Superior temporal gyrus (tissue), 1 donor: ENCODE measurements at regions not wholly inside any gene's neighbourhood (a gene's known extent, or its start where the extent isn't known, plus 50 kb on each side); places are given as distances from the start of the nearest gene placed in this dataset.

Experiments used
- DNase-seq: peaks from one replicate; pipeline ENCODE4 v3.0.0-alpha.2; 2016; ENCODE audit errors: extremely low spot score

DNA sequence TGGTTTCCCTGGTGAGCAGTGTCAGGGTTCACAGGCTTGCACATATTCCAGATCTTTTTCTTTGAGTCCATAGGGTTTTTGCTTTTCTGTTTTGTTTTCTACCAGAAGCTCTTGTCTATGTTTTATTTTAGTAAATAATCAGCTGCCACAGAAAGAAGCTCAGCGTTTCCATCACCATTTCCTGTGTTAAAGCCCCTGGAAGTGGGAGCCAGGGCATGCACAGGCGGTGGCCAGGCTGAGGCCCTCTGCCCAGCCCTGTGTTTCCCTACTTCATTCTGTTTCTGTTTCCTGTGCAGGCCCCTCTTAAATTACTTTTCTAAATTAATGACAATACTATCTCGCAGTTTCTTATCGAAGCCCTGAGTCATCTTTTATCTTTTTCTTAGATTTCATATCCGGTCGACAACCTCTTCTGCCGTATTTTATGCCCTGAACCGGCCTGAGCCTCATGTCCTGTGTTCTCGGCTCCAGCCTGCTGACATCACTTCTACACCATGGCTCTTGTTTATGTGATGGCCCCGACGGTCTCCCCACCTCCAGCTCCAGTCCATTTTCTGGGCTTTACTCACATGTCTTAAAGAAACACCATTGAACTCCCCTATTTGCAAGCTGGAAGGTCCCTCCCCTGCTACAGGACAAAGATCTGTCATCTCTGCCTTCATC is 442.2 kb downstream of the TCERG1L start:
- DNase-seq = no peak

DNA sequence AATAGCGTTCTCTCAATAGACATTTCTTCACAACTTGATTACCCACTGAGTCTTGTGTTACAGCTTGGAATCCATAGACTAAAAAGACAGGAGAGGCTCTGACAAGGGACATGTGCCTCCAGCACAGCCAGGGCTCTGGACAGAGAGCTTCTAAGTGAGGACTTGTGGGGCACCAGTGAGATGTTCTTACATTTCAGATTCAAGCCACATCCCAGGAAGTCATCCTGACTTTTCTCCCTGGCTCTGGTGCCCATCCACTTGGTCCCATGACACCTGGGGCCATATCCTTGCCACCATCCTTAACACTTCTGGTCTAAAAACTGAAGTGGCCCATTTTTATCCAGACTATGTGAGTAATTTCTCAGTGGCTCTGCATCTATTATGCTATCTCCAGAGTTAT is 440.1 kb downstream of the TCERG1L start:
- DNase-seq = no peak

DNA sequence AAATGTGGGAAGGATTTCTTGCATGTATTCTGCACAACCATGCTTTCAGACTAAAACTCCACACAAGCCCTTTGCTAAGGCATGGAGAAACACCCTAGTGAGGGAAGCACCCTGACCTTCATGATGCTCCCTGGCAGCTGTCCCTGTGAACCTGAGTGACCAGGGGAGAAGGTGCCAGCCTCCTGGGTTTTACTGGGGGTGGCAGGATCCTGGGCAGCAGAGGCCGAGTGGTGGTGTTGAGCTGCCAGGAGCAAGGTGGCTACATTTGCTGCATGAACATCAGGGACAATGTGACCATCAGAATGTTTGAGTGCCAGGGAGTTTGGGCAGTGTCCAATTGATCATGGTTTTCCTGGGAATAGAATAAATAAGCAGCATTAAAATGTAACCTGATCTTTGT is 437.9 kb downstream of the TCERG1L start:
- no peak for DNase-seq

DNA sequence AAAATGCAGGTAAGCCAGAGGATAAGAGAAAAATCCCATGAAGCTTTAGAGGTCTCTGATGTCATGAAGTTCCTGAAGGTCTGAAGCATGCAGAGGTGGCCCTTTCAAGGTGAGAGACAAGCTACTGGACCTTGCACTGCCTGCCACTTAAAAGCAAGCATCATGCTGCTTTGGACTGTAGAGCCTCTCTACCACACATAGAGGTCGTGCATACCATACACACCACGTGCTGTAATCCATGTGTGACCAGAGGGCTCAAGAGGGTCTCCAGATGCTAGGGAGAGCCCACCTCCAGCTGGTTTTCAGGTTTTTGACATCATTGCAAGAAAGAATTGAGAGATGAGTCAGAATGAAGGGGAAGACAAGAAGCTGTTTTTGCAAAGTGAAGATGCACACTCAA is 436.4 kb downstream of the TCERG1L start:
- no peak for DNase-seq

DNA sequence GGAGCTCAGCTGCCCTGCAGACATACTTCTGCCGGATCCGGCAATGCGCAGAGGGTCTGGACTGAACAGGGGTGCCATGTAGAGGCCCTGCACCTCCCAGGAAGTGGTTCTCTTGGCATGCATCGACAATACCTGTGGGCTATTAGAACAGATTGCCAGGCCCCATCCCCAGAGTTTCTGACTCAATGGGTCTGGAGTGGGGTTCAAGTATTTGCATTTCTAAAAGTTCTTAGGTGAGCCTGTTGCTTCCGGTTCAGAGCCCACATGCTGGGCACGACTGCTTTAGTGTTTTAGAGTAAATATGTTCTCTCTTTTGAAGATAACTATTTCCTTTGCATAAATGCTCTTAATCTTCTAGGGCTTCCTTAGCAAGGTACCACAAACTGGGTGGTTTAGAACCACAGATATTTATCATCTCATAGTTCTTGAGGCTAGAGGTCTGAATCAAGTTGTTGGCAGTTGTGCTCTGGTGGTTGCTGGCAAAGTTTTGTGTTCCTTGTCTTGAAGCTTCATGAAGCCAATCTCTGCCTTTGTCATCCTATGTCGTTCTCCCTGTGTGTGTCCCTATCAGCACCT is 435.5 kb downstream of the TCERG1L start:
- DNase-seq = no peak

DNA sequence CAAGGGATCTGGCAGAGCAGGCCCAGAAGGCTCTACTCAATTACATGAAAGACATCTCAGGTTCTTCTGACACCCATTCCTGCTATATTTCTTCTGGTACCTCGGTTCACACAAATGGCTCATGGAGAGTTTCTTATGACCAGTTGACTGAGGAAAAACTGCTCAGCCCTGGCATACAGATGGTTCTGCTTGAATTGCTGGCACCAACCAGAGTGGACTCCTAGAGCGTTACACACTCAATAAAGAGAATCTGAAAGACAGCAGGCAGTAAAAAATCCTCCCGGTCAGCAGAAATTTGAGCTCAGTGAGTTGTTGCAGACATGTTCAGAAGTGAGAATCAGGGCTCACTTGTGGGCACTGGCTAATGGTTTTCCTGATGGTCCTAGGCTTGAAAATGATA is 434.4 kb downstream of the TCERG1L start:
- DNase-seq = no peak

DNA sequence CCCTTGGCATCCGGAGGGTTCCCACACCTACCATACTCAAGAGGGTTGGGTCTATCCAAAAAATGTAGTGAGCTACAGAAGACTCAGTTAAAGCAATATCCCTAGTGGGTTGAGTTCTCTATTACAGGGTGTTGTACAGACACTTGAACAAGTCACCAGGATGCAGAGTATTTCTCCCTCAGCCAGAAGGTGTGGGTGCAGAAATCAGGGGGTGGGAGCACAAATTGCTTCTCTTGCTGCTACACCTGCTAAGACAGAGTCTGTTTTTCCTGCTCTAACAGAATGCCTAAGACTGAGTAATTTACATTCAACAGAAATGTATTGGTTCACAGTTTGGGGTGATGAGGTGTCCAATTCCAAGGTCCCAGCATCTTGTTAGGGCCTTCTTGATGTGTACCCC is 433.4 kb downstream of the TCERG1L start:
- no peak for DNase-seq

DNA sequence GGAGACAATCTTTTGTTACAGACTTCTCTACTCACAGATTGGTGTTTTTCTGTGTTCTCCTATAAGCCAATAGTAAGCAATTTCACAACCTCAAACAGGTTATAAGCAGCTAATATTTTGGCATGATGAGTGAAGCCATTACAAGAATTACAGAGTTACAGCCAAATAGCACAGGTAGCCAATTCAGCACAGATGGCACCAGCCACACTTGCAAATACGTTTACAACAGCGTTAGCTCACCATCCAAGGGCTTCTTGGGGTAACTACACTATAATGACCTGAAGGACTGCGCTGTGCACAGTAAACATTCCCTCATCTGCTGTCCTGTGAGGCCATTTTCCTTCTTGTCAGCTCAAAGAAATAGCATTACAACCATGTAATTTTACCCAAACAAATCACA is 428.6 kb downstream of the TCERG1L start:
- DNase-seq = no peak

DNA sequence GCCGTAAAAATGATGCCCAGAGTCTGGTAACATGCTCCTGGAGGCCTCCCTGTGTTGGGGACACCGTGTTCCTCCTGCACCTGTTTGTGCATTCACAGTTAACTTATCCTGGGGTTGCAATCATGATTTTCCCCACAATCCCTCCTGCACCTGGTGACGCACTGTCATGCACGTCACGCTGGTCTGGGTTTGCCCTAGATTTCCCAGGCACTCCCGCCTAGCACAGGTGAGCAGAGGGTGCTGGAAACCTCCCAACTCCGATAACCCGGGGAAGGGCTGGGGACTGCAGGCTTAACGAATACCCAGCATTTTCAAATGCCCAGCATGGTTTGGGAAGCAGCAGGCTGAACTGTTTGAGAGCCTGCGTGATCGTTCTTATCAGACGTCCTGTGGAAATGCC is 427.1 kb downstream of the TCERG1L start:
- no peak for DNase-seq

DNA sequence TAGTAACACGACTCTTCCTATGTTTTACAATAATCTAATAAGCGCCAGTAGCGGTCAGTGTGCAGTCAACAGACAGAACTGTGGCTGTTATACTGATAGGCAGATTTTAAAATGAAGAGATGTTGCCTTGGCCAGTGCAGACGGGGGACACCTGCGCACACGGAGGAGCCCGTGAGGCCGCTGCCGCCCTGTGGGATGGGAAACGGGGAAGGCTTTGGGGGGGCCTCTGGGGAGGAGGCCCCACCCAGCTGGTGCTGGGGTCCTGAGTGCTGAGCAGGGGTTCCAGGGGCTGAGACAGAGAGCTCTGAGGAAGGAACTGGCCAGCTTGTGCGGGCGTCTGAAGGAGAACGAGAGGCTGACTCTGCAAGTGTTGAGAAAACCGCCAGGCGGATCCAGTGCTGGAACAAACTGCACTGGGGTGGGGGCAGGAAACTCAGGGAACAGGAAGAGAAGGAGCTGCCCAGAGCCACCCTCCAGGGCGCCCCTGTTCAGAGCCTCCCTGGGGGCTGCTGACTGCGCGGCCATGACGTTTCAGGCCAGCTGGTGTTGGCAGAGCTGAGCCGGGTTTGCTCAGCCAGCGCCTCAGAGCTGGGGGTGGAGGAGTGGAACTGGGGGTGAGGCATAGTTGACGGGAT is 426.4 kb downstream of the TCERG1L start:
- no peak for DNase-seq

DNA sequence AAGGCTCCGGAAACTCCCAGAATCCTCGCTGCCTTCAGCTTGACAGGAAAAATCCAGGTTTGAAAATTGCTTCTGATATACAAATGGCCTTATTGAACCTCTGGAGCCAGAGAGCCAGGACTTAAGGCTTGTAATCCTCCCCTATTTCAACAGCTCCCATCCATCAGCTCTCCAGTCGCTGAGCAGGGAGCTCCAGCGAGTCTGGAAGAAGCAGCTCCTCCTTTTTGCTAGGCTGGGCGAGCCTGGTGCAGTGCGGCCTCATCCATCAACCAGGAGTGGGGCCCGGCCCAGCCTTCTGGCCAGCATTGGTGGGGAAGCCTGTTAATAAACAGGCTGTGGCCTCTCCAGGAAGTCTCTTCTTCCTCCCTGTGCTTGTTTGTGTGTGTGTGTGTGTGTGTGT is 424.4 kb downstream of the TCERG1L start:
- DNase-seq = no peak

DNA sequence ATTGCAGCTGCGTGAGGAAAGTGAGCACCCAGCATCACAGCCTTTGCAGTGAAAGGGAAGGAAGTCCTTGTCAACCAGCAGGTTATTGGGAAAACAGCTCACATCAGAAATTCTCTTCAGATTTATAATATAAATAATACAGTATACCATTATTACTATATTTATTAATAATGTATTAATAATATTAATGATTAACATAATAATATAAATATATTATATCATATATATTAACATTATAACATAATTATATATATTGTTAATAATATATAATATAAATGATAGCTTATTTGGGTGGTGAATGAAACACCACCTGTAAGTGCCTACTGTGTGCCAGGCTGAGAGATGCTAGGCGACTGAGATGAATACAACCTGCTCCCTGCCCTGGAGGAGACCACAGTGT is 423.0 kb downstream of the TCERG1L start:
- DNase-seq = no peak

DNA sequence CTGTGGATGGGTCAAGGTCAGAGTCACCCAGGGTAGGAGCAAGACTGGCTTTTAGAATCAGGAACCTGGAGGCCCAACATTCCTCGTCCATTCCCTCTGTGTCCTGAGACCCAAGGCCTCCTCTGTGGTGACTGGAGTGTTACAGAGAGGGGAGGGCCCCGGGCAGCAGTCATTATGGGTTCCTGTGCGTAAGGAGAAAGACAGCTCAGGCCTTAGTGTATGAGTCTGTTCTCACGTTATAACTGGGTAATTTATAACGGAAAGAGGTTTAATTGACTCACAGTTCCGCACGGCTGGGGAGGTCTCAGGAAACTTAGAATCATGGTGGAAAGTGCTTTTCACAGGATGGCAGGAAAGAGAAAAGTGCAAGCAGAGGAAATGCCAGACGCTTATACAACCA is 422.3 kb downstream of the TCERG1L start:
- no peak for DNase-seq

DNA sequence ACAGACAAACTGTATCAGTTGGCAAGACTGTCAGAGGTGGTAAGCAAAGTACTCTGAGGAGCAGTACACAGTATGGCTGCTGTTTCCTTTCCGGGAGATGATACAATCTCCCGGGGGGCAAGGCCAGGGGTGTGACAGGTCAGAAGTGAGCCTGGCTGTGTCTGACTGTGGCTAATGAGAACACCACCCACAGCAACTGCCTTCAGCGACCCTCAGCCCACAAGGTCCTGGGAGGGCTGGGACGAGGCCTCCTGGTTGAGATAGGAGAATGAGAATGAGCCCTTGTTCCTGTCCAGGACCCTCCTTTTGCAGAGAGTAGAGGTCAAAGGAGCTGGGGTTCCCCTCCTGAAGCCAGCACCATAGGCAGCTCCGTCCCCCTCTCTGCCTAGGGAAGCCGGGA is 421.7 kb downstream of the TCERG1L start:
- DNase-seq = no peak

DNA sequence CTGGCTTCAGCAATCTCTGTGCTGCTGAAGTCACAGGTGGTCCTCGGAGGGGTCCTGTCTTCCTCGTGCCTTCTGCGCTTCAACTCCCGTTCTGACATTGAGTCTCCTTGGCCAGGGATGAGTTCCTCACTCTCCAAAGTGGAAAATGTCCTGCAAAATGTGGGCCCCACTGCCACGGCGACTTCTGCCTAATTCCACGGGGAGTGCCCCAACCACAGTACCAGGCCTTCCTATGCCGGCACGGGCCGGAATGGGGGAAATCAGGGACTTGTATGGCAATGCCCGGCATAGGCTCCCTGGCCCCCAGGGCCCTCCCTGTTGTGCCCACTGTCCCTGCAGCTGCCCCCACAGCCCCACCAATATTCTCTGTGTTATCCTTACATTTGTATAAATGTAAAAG is 420.5 kb downstream of the TCERG1L start:
- no peak for DNase-seq

DNA sequence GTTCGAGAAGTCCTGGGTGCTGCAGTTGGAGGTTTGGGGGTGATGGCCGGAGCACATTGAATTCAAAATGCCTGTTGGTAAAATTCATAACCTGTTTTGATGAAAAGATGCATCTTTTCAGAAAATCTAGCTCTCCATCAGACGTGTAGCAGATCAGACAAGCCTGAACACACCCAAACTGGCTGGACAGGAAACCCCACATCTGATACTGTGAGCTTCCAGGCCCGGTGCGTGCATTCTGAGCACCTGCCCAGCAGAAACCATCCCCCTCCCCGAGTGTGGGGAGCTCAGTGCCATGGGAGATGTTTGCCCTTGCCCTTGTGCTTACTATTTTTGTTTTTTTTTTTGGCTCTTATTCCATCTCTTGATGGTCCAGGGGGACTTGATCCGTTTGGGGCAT is 417.1 kb downstream of the TCERG1L start:
- no peak for DNase-seq

DNA sequence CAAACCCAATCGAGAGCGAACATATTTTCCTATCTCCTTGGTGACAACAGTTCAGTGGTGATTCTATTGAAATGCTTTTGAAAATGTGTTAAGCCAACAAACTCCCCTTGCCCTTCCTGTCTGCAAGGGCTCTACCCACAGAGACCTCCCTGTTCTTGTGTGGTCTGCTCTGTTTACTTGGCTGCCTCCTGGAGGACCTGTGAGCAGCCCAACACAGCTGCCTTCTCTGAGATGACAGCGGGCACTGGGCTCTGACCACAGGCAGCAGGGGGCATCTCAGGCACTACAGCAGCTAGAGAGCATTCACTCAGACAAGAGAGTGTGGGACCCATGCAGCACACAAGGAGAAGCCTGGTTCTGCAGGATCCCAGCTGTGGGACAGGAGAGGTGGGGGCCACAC is 416.4 kb downstream of the TCERG1L start:
- DNase-seq = no peak

DNA sequence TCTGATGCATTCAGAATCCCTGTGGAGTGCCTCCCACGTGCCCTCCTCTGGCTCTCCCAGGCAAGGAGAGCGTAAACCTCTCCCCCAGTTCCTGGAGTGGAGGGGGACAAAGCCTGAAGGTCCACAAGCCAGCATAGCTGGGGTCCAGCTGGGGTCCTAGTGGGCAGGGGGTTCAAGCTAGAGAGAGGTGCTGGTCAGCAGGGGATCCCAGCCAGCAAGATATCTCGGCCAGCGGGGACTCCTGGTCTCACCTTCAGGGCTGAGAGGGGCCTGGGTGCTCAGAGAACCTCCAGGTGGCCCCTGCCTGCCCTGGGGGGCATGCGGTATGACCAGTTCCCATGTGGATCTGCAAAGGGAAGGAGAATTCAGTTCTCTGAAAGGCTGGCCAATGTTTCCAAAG is 413.7 kb downstream of the TCERG1L start:
- no peak for DNase-seq

DNA sequence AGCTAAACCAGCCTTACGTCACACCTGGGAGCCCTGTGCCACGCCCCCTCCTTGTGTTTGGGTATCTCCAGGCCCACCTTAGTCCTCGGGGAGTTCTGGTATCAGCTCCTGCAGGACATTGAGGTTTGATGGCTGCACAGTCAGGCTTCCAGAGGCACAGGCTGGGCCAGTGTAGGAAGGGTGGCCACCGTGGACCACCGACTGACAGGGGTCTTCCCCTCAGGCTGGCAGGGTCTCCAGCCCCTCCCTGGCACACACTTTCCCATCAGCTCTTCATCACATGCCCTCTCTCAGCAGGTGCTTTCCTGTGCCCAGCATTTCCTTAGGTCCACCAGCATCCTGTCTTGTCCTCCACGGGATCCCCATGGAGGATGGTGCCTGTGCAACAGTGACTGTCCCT is 413.1 kb downstream of the TCERG1L start:
- DNase-seq = no peak

DNA sequence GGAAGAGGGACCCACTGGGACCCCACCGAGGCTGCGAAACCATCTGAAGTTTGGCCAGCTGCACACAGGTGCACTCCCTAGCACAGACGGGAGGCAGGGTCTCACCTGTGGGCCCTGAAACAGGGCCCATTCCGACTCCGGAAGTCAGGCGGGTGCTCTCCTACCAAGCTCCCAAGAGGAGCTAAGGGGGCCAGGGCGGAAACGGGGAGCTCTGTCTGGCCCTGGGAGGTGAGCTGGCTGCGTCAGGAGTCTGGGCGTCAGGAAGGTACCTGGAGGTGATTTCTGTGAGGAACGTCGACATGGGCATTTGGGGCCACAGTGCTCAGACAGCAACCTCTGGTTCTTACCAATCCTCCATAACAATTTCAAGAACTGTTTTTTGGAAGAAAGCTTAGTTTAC is 411.7 kb downstream of the TCERG1L start:
- DNase-seq = no peak

DNA sequence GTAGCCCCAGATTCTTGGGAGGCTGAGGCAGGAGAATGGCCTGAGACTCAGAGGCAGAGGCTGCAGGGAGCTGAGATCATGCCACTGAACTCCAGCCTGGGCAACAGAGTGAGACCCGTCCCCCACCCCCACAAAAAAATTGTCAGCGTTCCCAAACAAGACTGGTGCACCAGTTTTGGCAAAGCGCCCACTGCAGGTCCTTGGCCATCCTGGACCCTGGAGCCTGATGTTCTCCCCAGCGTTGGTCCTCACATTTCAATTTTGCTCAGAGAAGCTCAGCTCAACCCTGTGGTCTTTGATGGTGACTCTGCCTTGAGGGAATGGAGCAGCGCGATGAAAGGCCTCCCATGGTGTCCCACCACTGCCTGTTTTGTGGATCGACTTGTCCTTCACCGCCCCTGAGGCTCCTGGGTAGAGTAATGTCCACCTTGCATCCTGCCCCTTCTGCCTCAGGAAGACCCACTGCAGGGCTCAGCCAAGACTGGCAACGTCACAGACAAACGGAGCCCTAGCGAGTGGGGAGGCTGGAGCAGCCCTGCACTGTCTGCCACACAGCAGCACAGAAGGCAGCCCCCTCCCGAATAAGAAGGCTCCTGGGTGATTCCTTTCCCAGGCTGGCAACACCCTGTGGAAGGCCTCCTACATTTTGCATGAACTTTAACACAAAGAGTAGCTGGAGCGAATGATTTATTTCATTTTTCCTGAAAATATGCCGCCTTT is 410.9 kb downstream of the TCERG1L start:
- DNase-seq = no peak

DNA sequence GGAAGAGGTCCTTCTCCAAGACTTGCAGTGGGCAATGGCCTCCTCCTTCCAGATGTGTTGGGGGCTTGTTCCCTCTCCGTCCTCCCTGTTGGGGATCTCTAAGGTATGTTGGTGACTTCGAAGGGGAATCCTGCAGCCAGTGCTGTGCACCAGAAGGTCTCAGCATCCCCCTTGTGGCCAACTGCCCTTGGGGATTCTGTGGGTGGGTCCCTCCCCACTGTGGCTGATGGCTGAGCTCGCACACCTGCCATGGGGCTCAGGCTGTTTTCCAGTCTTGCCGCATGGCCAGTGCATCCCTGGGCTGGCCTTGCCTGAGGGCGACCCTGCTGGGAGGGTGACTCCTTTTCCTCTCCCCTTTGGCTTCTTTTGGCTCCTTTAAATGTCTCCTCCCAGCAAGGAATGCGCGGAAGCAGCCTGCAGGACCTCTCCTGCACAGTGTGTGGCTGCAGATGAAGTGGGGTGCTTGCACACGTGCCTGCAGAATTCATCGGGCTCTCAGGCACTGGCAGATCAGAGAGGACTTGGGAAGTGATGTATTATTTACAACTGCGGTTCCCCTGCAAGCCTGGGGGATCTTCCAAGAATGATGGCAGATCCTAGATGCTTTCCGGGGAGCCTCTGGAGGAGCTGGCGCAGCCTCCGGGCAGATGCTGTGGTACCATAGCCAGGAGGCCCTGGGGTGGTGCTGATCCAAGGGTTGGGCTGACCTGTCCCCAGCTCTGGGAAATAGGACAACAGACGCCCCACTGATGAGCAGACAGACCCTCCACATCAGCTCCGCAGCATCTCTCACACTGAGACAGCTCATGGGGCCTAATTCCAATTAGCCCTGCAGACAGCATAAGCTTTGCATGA is 410.0 kb downstream of the TCERG1L start:
- no peak for DNase-seq
